HAP-1 (cell line): ENCODE measurements at regions not wholly inside any gene's neighbourhood (a gene's known extent, or its start where the extent isn't known, plus 50 kb on each side); places are given as distances from the start of the nearest gene placed in this dataset.

Experiments
- DNase-seq, 2 experiments: peaks; one replicate each; pipeline ENCODE4 v3.0.0-alpha.2; 2016 to 2020; ENCODE audit warnings: low spot score in 2 of 2
- H3K27me3 ChIP-seq: fragments of 250-450 bp; sonication (Bioruptor Pico); 2 replicates; pipeline ENCODE4 v1.5.1; 2020; ENCODE audit warnings: low read depth, mild to moderate bottlenecking, moderate library complexity
- H3K36me3 ChIP-seq: fragments of 250-450 bp; sonication (Bioruptor Pico); replicated peaks from 2 replicates; pipeline ENCODE4 v1.5.1; 2020; ENCODE audit warnings: mild to moderate bottlenecking
- H3K4me1 ChIP-seq: fragments of 250-450 bp; sonication (Bioruptor Pico); 2 replicates; pipeline ENCODE4 v1.5.1; 2020; ENCODE audit warnings: mild to moderate bottlenecking
- H3K4me3 ChIP-seq: fragments of 250-450 bp; sonication (Bioruptor Pico); 2 replicates; pipeline ENCODE4 v1.5.1; 2020; ENCODE audit warnings: mild to moderate bottlenecking, moderate library complexity
- H3K9me3 ChIP-seq: fragments of 250-450 bp; sonication (Bioruptor Pico); 2 replicates; pipeline ENCODE4 v1.5.1; 2020; ENCODE audit warnings: mild to moderate bottlenecking, moderate library complexity
- in situ Hi-C: fragments of 300-500 bp; cut with MboI; formaldehyde crosslinking; loops from 3 replicates; pipeline ENCODE4 v1.14.3; 2020; ENCODE audit warnings: low sequenced_read_pairs, inconsistent platforms, mixed read lengths

- peaks cover 9% of the 10 kb centered on the region; the same call in 1 of the 2 replicates for H3K27me3 ChIP-seq
- peaks cover 3% of the 10 kb centered on the region; the same call in 1 of the 2 replicates for H3K4me1 ChIP-seq
- no peaks in the 10 kb centered on the region for H3K36me3 ChIP-seq
- no peak overlapping the region for H3K4me3 ChIP-seq
- in situ Hi-C loops = no loop called here
- no peak for DNase-seq
- H3K9me3 ChIP-seq = no peaks in the 10 kb centered on the region
Measured at GRCh38 chr1:23624440-23624839, 65.1 kb upstream of the ID3 start.

GRCh38 chr1:23622284-23622683, 63.0 kb upstream of the ID3 start:
- Histone ChIP-seq H3K9me3 (no peaks in the 10 kb centered on the region), H3K36me3 (no peaks in the 10 kb centered on the region), H3K4me3 (no peak overlapping the region), H3K4me1 (peaks cover 3% of the 10 kb centered on the region; the same call in 1 of the 2 replicates), H3K27me3 (peaks cover 12% of the 10 kb centered on the region)
- no peak for DNase-seq
- in situ Hi-C loops = no loop called here

GRCh38 chr1:23620605-23621004, 61.3 kb upstream of the ID3 start:
- no peak for DNase-seq
- Histone ChIP-seq H3K4me1 (peaks cover 3% of the 10 kb centered on the region; the same call in 1 of the 2 replicates), H3K27me3 (peaks cover 12% of the 10 kb centered on the region), H3K36me3 (no peaks in the 10 kb centered on the region), H3K9me3 (no peaks in the 10 kb centered on the region), H3K4me3 (no peak overlapping the region)
- in situ Hi-C loops = no loop called here

GRCh38 chr1:23619299-23620188, 60.2 kb upstream of the ID3 start:
- Histone ChIP-seq H3K4me3 (peak overlapping the region; percentile 18), H3K9me3 (no peaks in the 10 kb centered on the region), H3K4me1 (peaks cover 3% of the 10 kb centered on the region; the same call in 1 of the 2 replicates), H3K36me3 (no peaks in the 10 kb centered on the region), H3K27me3 (peaks cover 12% of the 10 kb centered on the region)
- in situ Hi-C loops = no loop called here
- peak in 1 of 2 experiments; percentile 49 for DNase-seq

- H3K4me3 ChIP-seq = no peak overlapping the region
Measured at GRCh38 chr1:23618586-23619083, 59.3 kb upstream of the ID3 start.

GRCh38 chr1:23617084-23617521, 57.8 kb upstream of the ID3 start:
- H3K9me3 ChIP-seq = no peaks in the 10 kb centered on the region
- peaks cover 3% of the 10 kb centered on the region; the same call in 1 of the 2 replicates for H3K4me1 ChIP-seq
- H3K4me3 ChIP-seq = no peak overlapping the region
- no peaks in the 10 kb centered on the region for H3K36me3 ChIP-seq
- in situ Hi-C loops = no loop called here
- DNase-seq = no peak
- peaks cover 12% of the 10 kb centered on the region for H3K27me3 ChIP-seq

More at GRCh38 chr1:23618586-23619083, 59.3 kb upstream of the ID3 start:
- no peak for DNase-seq
- no peaks in the 10 kb centered on the region for H3K9me3 ChIP-seq
- H3K36me3 ChIP-seq = no peaks in the 10 kb centered on the region
- peaks cover 12% of the 10 kb centered on the region for H3K27me3 ChIP-seq
- in situ Hi-C loops = no loop called here
- peaks cover 3% of the 10 kb centered on the region; the same call in 1 of the 2 replicates for H3K4me1 ChIP-seq

- Histone ChIP-seq H3K4me3 (no peak overlapping the region), H3K27me3 (peaks cover 12% of the 10 kb centered on the region), H3K4me1 (peaks cover 3% of the 10 kb centered on the region; the same call in 1 of the 2 replicates), H3K9me3 (no peaks in the 10 kb centered on the region), H3K36me3 (no peaks in the 10 kb centered on the region)
- in situ Hi-C loops = no loop called here
- DNase-seq = no peak
Measured at GRCh38 chr1:23616292-23616824, 57.1 kb upstream of the ID3 start.

- DNase-seq = no peak
- no peak overlapping the region for H3K4me3 ChIP-seq
- in situ Hi-C loops = no loop called here
- no peaks in the 10 kb centered on the region for H3K9me3 ChIP-seq
- peaks cover 3% of the 10 kb centered on the region; the same call in 1 of the 2 replicates for H3K4me1 ChIP-seq
- peaks cover 12% of the 10 kb centered on the region for H3K27me3 ChIP-seq
- H3K36me3 ChIP-seq = no peaks in the 10 kb centered on the region
Measured at GRCh38 chr1:23615852-23616251, 56.6 kb upstream of the ID3 start.

GRCh38 chr1:23615423-23615822, 56.1 kb upstream of the ID3 start:
- H3K36me3 ChIP-seq = no peaks in the 10 kb centered on the region
- DNase-seq = no peak
- in situ Hi-C loops = no loop called here
- no peaks in the 10 kb centered on the region for H3K9me3 ChIP-seq
- no peak overlapping the region for H3K4me3 ChIP-seq
- H3K27me3 ChIP-seq = peaks cover 12% of the 10 kb centered on the region
- peaks cover 3% of the 10 kb centered on the region; the same call in 1 of the 2 replicates for H3K4me1 ChIP-seq

GRCh38 chr1:23614032-23614660, 54.8 kb upstream of the ID3 start:
- DNase-seq = no peak
- no peak overlapping the region for H3K4me3 ChIP-seq
- H3K27me3 ChIP-seq = peaks cover 4% of the 10 kb centered on the region
- in situ Hi-C loops = no loop called here
- no peaks in the 10 kb centered on the region for H3K9me3 ChIP-seq
- no peaks in the 10 kb centered on the region for H3K36me3 ChIP-seq
- H3K4me1 ChIP-seq = no peaks in the 10 kb centered on the region

GRCh38 chr1:23613191-23614031, 54.1 kb upstream of the ID3 start:
- Histone ChIP-seq H3K4me1 (no peaks in the 10 kb centered on the region), H3K4me3 (no peak overlapping the region)
- in situ Hi-C loops = no loop called here

GRCh38 chr1:23611601-23612327, 52.5 kb upstream of the ID3 start:
- Histone ChIP-seq H3K9me3 (no peaks in the 10 kb centered on the region), H3K4me3 (no peak overlapping the region), H3K36me3 (no peaks in the 10 kb centered on the region), H3K4me1 (no peaks in the 10 kb centered on the region), H3K27me3 (peaks cover 5% of the 10 kb centered on the region; the same call in 1 of the 2 replicates)
- DNase-seq = no peak
- in situ Hi-C loops = no loop called here

More at GRCh38 chr1:23613191-23614031, 54.1 kb upstream of the ID3 start:
- Histone ChIP-seq H3K27me3 (0 out of 2 replicates have a peak, but pooled peaks cover 3% of the 10 kb centered on the region), H3K9me3 (no peaks in the 10 kb centered on the region), H3K36me3 (no peaks in the 10 kb centered on the region)
- no peak for DNase-seq
